Endothelial cell of umbilical vein (primary cell): ENCODE measurements at regions not wholly inside any gene's neighbourhood (a gene's known extent, or its start where the extent isn't known, plus 50 kb on each side); places are given as distances from the start of the nearest gene placed in this dataset.

Experiments
- BruUV-seq: library from RNA; stranded (reverse); fragments of 400-500 nt; replicated peaks from 2 replicates; lab custom pipeline; 2021; lab: Mats Ljungman, UMichigan
- CTCF ChIA-PET: fragments of 300-600, 350-600 bp; sonication (Branson Sonifier 250); formaldehyde crosslinking; loops from one replicate; lab custom pipeline; 2021; ENCODE audit warnings: antibody characterized with exemption, inconsistent platforms; lab: Charles Lee
- POLR2A ChIA-PET: fragments of 300-600, 350-600 bp; sonication (Branson Sonifier 250); formaldehyde crosslinking; loops from one replicate; lab custom pipeline; 2021; ENCODE audit warnings: antibody characterized with exemption, inconsistent platforms; lab: Charles Lee
- DNase-seq: peaks from one replicate; pipeline ENCODE4 v3.0.0-alpha.2; 2011; ENCODE audit warnings: low read depth, low spot score
- FAIRE-seq: peaks from 2 replicates; lab custom pipeline; 2011; peaks lifted over from hg19 to GRCh38; lab: Jason Lieb, UNC
- H2AFZ ChIP-seq: 2 replicates; pipeline ENCODE4 v1.6.0; 2012; ENCODE audit warnings: low read depth, low read length, control low read depth, inconsistent platforms
- H3K27ac ChIP-seq: 2 replicates; pipeline ENCODE4 v1.5.1; 2011; ENCODE audit warnings: low read depth, mild to moderate bottlenecking, control low read depth, low read length, moderate library complexity; ENCODE audit not compliant: insufficient read depth
- H3K27me3 ChIP-seq, 2 experiments: 2 replicates each; pipeline versions ENCODE4 v1.6.0 to v1.6.1; 2011; ENCODE audit warnings: low read length in 2 of 2, mixed read lengths in 1 of 2; ENCODE audit not compliant: control insufficient read depth in 2 of 2, insufficient read depth in 2 of 2
- H3K36me3 ChIP-seq, 2 experiments: 2 replicates in 1 of 2; 3 replicates in 1 of 2; pipeline ENCODE4 v1.5.1; 2011; ENCODE audit warnings: low read length in 2 of 2, mild to moderate bottlenecking in 1 of 2, moderate library complexity in 1 of 2; ENCODE audit not compliant: control insufficient read depth in 2 of 2, insufficient read depth in 2 of 2; ENCODE audit errors: extremely low read depth in 1 of 2
- H3K4me1 ChIP-seq: 3 replicates; pipeline ENCODE4 v1.5.1; 2011; ENCODE audit warnings: mild to moderate bottlenecking, low read length; ENCODE audit not compliant: control insufficient read depth, insufficient read depth; ENCODE audit errors: extremely low read depth
- H3K4me2 ChIP-seq: 2 replicates; pipeline ENCODE4 v1.6.1; 2011; ENCODE audit warnings: low read length, control low read depth, mixed read lengths; ENCODE audit not compliant: insufficient read depth
- H3K4me3 ChIP-seq, 3 experiments: fragments of 200-600 bp in 1 of 3; sonication (generic), shearing (Covaris generic) in 1 of 3; replicated peaks in 1 of 3; 2 replicates each; pipeline ENCODE4 v1.5.1; 2011 to 2016; ENCODE audit warnings: control low read depth in 3 of 3, low read length in 3 of 3, mild to moderate bottlenecking in 2 of 3, inconsistent platforms in 1 of 3, low read depth in 1 of 3, moderate library complexity in 1 of 3; ENCODE audit not compliant: insufficient read depth in 1 of 3
- H3K79me2 ChIP-seq: 2 replicates; pipeline ENCODE4 v1.6.0; 2012; ENCODE audit warnings: low read length, inconsistent platforms; ENCODE audit not compliant: control insufficient read depth, insufficient read depth
- H3K9ac ChIP-seq: replicated peaks from 2 replicates; pipeline ENCODE3; 2011; ENCODE audit warnings: low read length, control low read depth; ENCODE audit not compliant: insufficient read depth; ENCODE audit errors: extremely low read depth
- H3K9me1 ChIP-seq: replicated peaks from 3 replicates; pipeline ENCODE4 v1.6.0; 2011; ENCODE audit warnings: mild to moderate bottlenecking, low read length; ENCODE audit not compliant: control insufficient read depth, insufficient read depth; ENCODE audit errors: extremely low read depth
- H3K9me3 ChIP-seq: replicated peaks from 2 replicates; pipeline ENCODE4 v1.5.1; 2012; ENCODE audit warnings: low read length, inconsistent platforms; ENCODE audit not compliant: control insufficient read depth, insufficient read depth
- H4K20me1 ChIP-seq: replicated peaks from 2 replicates; pipeline ENCODE3; 2011; ENCODE audit warnings: mild to moderate bottlenecking, low read length; ENCODE audit not compliant: control insufficient read depth, insufficient read depth; ENCODE audit errors: extremely low read depth
- EZH2 ChIP-seq: IDR thresholded peaks from 2 replicates; pipeline ENCODE4 v1.6.1; 2012; ENCODE audit warnings: borderline replicate concordance, low read depth, mild to moderate bottlenecking, moderate library complexity, low read length, inconsistent platforms; ENCODE audit not compliant: severe bottlenecking
- FOS ChIP-seq: IDR thresholded peaks from 2 replicates; pipeline ENCODE4 v1.6.1; 2011; ENCODE audit warnings: mild to moderate bottlenecking, low read length, moderate library complexity, borderline replicate concordance; ENCODE audit not compliant: insufficient read depth
- GATA2 ChIP-seq: IDR thresholded peaks from 2 replicates; pipeline ENCODE4 v1.7.0; 2011; ENCODE audit warnings: low read depth, mild to moderate bottlenecking, moderate library complexity, mixed read lengths, low read length; ENCODE audit not compliant: insufficient read length, insufficient read depth
- JUN ChIP-seq: IDR thresholded peaks from 2 replicates; pipeline ENCODE4 v1.6.1; 2011; ENCODE audit warnings: borderline replicate concordance, low read depth; ENCODE audit not compliant: insufficient read length, insufficient read depth
- MYC ChIP-seq: IDR thresholded peaks from one replicate; pipeline ENCODE4 v1.6.1; 2011; ENCODE audit warnings: mild to moderate bottlenecking, low read depth, low read length
- POLR2A ChIP-seq: IDR thresholded peaks from 2 replicates; pipeline ENCODE4 v1.6.1; 2012; ENCODE audit warnings: low read depth, mild to moderate bottlenecking, control low read depth, low read length
- POLR2AphosphoS5 ChIP-seq: IDR thresholded peaks from 2 replicates; pipeline ENCODE4 v1.6.1; 2012; ENCODE audit warnings: low read depth, mild to moderate bottlenecking, control low read depth, low read length, moderate library complexity; ENCODE audit not compliant: insufficient read depth
- dilution Hi-C: fragments of 300-500 bp; cut with MboI; formaldehyde crosslinking; loops from one replicate; pipeline ENCODE4 v1.15.0; 2019; ENCODE audit warnings: low sequenced_read_pairs; ENCODE audit not compliant: extremely low pct_ligation_motif_present
- intact Hi-C: fragments of 100-400 bp; cut with micrococcal nuclease; formaldehyde crosslinking; loops from one replicate; pipeline ENCODE4 v1.10.0; 2022
- TF ChIP-seq, protein P1 (sequence below), 2 donors: IDR thresholded peaks; 1 replicate in 1 of 2; 2 replicates in 1 of 2; pipeline ENCODE4 v1.5.1; 2011; ENCODE audit warnings: low read length in 2 of 2, mild to moderate bottlenecking in 2 of 2, moderate library complexity in 2 of 2, control low read depth in 1 of 2, inconsistent platforms in 1 of 2, low read depth in 1 of 2; ENCODE audit not compliant: insufficient read depth in 1 of 2; ENCODE audit errors: extremely low read depth in 1 of 2
- TF ChIP-seq, protein P2 (sequence below): IDR thresholded peaks from 2 replicates; pipeline ENCODE4 v1.6.1; 2011; ENCODE audit not compliant: insufficient read depth, insufficient read length

DNA sequence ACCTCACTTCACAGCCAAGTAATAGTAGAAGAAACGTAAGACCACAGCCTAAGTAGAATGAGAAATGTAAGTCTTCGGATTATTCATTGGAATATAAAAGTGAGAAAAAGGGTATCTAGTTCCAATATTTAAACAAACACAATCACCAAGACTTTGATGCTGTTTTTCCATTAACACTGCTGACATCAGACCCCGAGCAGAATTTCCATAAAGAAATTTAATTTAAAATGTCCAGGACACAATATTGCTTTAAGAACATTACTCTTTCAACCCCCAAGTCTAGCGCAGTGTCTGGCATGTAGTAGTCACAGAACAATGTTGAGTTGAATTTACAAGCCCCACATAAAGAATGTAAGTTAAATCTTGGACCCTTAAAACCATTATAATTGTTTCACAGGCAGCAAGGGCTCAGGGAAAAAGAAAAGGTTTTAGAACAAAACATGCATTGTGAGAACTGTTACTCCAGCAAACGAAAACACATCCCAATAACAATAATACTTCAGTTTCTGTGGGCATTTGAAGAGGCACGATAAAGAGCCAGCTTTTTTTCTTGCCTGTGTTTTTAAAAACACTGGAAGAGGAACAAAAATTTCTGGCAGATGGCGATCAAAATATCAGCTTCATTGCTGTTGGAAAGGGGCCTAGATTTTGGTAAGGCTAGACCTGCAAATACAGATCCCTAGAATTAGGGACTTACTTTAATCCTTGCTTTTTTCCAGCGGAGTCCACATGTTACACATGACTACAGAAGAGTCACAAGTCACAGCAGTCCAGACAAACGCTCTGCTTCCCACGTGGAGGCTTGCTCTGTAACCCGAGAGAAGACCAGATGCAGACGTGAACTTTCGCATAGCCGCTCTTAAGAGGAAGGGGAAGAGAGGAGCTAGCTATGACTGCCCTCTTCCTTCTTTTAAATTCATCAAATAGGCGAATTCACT lies 77.9 kb upstream of the IGSF10 start:
- FAIRE-seq (no peak), DNase-seq (no peak)
- H3K9me1 ChIP-seq = no peaks in the 10 kb centered on the region
- intact Hi-C loops = no loop called here
- CTCF ChIA-PET = no interaction called here
- H3K79me2 ChIP-seq = no peaks in the 10 kb centered on the region
- H3K4me2 ChIP-seq = no peak overlapping the region
- H3K36me3 ChIP-seq = no peaks in the 10 kb centered on the region
- dilution Hi-C loops = no loop called here
- H3K27me3 ChIP-seq = no peaks in the 10 kb centered on the region
- no peak overlapping the region for H3K27ac ChIP-seq
- no peaks in the 10 kb centered on the region for H3K9me3 ChIP-seq
- no peak overlapping the region for H2AFZ ChIP-seq
- no peaks in the 10 kb centered on the region for H4K20me1 ChIP-seq
- no TSS peak for BruUV-seq
- no peak overlapping the region for H3K4me3 ChIP-seq
- H3K9ac ChIP-seq = no peak overlapping the region
- TF ChIP-seq, protein P1, sequence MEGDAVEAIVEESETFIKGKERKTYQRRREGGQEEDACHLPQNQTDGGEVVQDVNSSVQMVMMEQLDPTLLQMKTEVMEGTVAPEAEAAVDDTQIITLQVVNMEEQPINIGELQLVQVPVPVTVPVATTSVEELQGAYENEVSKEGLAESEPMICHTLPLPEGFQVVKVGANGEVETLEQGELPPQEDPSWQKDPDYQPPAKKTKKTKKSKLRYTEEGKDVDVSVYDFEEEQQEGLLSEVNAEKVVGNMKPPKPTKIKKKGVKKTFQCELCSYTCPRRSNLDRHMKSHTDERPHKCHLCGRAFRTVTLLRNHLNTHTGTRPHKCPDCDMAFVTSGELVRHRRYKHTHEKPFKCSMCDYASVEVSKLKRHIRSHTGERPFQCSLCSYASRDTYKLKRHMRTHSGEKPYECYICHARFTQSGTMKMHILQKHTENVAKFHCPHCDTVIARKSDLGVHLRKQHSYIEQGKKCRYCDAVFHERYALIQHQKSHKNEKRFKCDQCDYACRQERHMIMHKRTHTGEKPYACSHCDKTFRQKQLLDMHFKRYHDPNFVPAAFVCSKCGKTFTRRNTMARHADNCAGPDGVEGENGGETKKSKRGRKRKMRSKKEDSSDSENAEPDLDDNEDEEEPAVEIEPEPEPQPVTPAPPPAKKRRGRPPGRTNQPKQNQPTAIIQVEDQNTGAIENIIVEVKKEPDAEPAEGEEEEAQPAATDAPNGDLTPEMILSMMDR (IDR thresholded peaks at IDR 0.05; ENCODE audit: extremely low read depth in 1 of 2, insufficient read depth in 1 of 2, low read depth in 1 of 2, low read length in 2 of 2) = no peak
- TF ChIP-seq FOS (no peak), POLR2A (no peak), MYC (no peak), EZH2 (no peak), POLR2AphosphoS5 (no peak), GATA2 (no peak), JUN (no peak)
- TF ChIP-seq, protein P2, sequence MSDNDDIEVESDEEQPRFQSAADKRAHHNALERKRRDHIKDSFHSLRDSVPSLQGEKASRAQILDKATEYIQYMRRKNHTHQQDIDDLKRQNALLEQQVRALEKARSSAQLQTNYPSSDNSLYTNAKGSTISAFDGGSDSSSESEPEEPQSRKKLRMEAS = no peak
- POLR2A ChIA-PET = no interaction called here
- no peaks in the 10 kb centered on the region for H3K4me1 ChIP-seq
